Stimulated activated naive CD8-positive, alpha-beta T cell treated with anti-CD3 and anti-CD28 coated beads, Interleukin-15, Interleukin-2, amounts not matched to agents 100 ng/mL and 50 ng/mL, for 24 hours (primary cell): ENCODE measurements at regions not wholly inside any gene's neighbourhood (a gene's known extent, or its start where the extent isn't known, plus 50 kb on each side); places are given as distances from the start of the nearest gene placed in this dataset.
"Not testable (repeated sequence)": the region's sequence is repeated elsewhere in the genome, so short reads cannot be mapped to it uniquely, and the experiment has no call there.

Experiments used
- H3K27ac Mint-ChIP-seq: one replicate; pipeline ENCODE4 v1.8.0; 2021; ENCODE audit warnings: mild to moderate bottlenecking, mixed read lengths
- H3K27me3 Mint-ChIP-seq: one replicate; pipeline ENCODE4 v1.8.0; 2021; ENCODE audit warnings: mixed read lengths
- H3K36me3 Mint-ChIP-seq: one replicate; pipeline ENCODE4 v1.8.0; 2021; ENCODE audit warnings: low read depth, mixed read lengths
- H3K4me1 Mint-ChIP-seq: one replicate; pipeline ENCODE4 v1.8.0; 2021; ENCODE audit warnings: low read depth, mixed read lengths
- H3K4me3 Mint-ChIP-seq: one replicate; pipeline ENCODE4 v1.8.0; 2021; ENCODE audit warnings: mild to moderate bottlenecking, mixed read lengths
- H3K9me3 Mint-ChIP-seq: one replicate; pipeline ENCODE4 v1.8.0; 2021; ENCODE audit warnings: mixed read lengths

- Mint-ChIP-seq H3K27me3 (no peaks in the 10 kb centered on the region), H3K27ac (no peak overlapping the region), H3K36me3 (no peaks in the 10 kb centered on the region), H3K4me1 (no peaks in the 10 kb centered on the region), H3K9me3 (peaks cover 17% of the 10 kb centered on the region), H3K4me3 (no peak overlapping the region)
These were observed 861.9 kb downstream of the CDH18 start for GRCh38 chr5:19125956-19126713.

- Mint-ChIP-seq H3K27ac (no peak overlapping the region), H3K36me3 (no peaks in the 10 kb centered on the region), H3K4me1 (no peaks in the 10 kb centered on the region), H3K27me3 (no peaks in the 10 kb centered on the region), H3K9me3 (peaks cover 10% of the 10 kb centered on the region), H3K4me3 (no peak overlapping the region)
These were observed 847.7 kb downstream of the CDH18 start for GRCh38 chr5:19140276-19140675.

- H3K4me3 Mint-ChIP-seq, H3K4me1 Mint-ChIP-seq, H3K27ac Mint-ChIP-seq, H3K36me3 Mint-ChIP-seq, H3K27me3 Mint-ChIP-seq: not testable (repeated sequence)
- peaks cover 11% of the 10 kb centered on the region for H3K9me3 Mint-ChIP-seq
These were observed 846.0 kb downstream of the CDH18 start for GRCh38 chr5:19141937-19142524.

GRCh38 chr5:19142713-19143414 is 845.1 kb downstream of the CDH18 start:
- not testable (repeated sequence) for H3K4me3 Mint-ChIP-seq, H3K27me3 Mint-ChIP-seq, H3K27ac Mint-ChIP-seq, H3K4me1 Mint-ChIP-seq, H3K36me3 Mint-ChIP-seq
- H3K9me3 Mint-ChIP-seq, result peaks cover 11% of the 10 kb centered on the region

GRCh38 chr5:19143935-19144334 is 844.1 kb downstream of the CDH18 start:
- H3K27ac Mint-ChIP-seq, result no peak overlapping the region
- no peak overlapping the region for H3K4me3 Mint-ChIP-seq
- H3K9me3 Mint-ChIP-seq, result peaks cover 12% of the 10 kb centered on the region
- H3K36me3 Mint-ChIP-seq, result no peaks in the 10 kb centered on the region
- no peaks in the 10 kb centered on the region for H3K4me1 Mint-ChIP-seq
- no peaks in the 10 kb centered on the region for H3K27me3 Mint-ChIP-seq

- peaks cover 8% of the 10 kb centered on the region for H3K9me3 Mint-ChIP-seq
- no peaks in the 10 kb centered on the region for H3K4me1 Mint-ChIP-seq
- H3K36me3 Mint-ChIP-seq, result no peaks in the 10 kb centered on the region
- H3K27me3 Mint-ChIP-seq, result no peaks in the 10 kb centered on the region
- H3K4me3 Mint-ChIP-seq, result no peak overlapping the region
- no peak overlapping the region for H3K27ac Mint-ChIP-seq
These were observed 818.6 kb downstream of the CDH18 start for GRCh38 chr5:19169426-19169825.

- no peak overlapping the region for H3K4me3 Mint-ChIP-seq
- no peaks in the 10 kb centered on the region for H3K4me1 Mint-ChIP-seq
- no peaks in the 10 kb centered on the region for H3K27me3 Mint-ChIP-seq
- peaks cover 3% of the 10 kb centered on the region for H3K9me3 Mint-ChIP-seq
- no peaks in the 10 kb centered on the region for H3K36me3 Mint-ChIP-seq
- H3K27ac Mint-ChIP-seq, result no peak overlapping the region
These were observed 815.0 kb downstream of the CDH18 start for GRCh38 chr5:19172926-19173470.

GRCh38 chr5:19175776-19176570 is 812.0 kb downstream of the CDH18 start:
- H3K36me3 Mint-ChIP-seq, result no peaks in the 10 kb centered on the region
- peaks cover 3% of the 10 kb centered on the region for H3K9me3 Mint-ChIP-seq
- H3K27ac Mint-ChIP-seq, result no peak overlapping the region
- no peak overlapping the region for H3K4me3 Mint-ChIP-seq
- no peaks in the 10 kb centered on the region for H3K4me1 Mint-ChIP-seq
- no peaks in the 10 kb centered on the region for H3K27me3 Mint-ChIP-seq

- no peaks in the 10 kb centered on the region for H3K9me3 Mint-ChIP-seq
- no peaks in the 10 kb centered on the region for H3K27me3 Mint-ChIP-seq
- H3K27ac Mint-ChIP-seq, result no peak overlapping the region
- no peak overlapping the region for H3K4me3 Mint-ChIP-seq
- H3K4me1 Mint-ChIP-seq, result no peaks in the 10 kb centered on the region
- H3K36me3 Mint-ChIP-seq, result no peaks in the 10 kb centered on the region
These were observed 808.4 kb downstream of the CDH18 start for GRCh38 chr5:19179571-19179970.

GRCh38 chr5:19189176-19189575 is 798.8 kb downstream of the CDH18 start:
- H3K9me3 Mint-ChIP-seq, result peaks cover 11% of the 10 kb centered on the region
- no peak overlapping the region for H3K27ac Mint-ChIP-seq
- no peaks in the 10 kb centered on the region for H3K27me3 Mint-ChIP-seq
- H3K4me3 Mint-ChIP-seq, result no peak overlapping the region
- no peaks in the 10 kb centered on the region for H3K4me1 Mint-ChIP-seq
- H3K36me3 Mint-ChIP-seq, result no peaks in the 10 kb centered on the region

- Mint-ChIP-seq H3K27ac (no peak overlapping the region), H3K27me3 (no peaks in the 10 kb centered on the region), H3K4me1 (no peaks in the 10 kb centered on the region)
These were observed 794.4 kb downstream of the CDH18 start for GRCh38 chr5:19193631-19194030.

GRCh38 chr5:19196631-19197030 is 791.4 kb downstream of the CDH18 start:
- Mint-ChIP-seq H3K27me3 (no peaks in the 10 kb centered on the region), H3K36me3 (no peaks in the 10 kb centered on the region), H3K27ac (no peak overlapping the region), H3K4me1 (no peaks in the 10 kb centered on the region), H3K9me3 (peaks cover 7% of the 10 kb centered on the region), H3K4me3 (no peak overlapping the region)

More at GRCh38 chr5:19193631-19194030, 794.4 kb downstream of the CDH18 start:
- H3K9me3 Mint-ChIP-seq, result peaks cover 7% of the 10 kb centered on the region
- no peaks in the 10 kb centered on the region for H3K36me3 Mint-ChIP-seq
- H3K4me3 Mint-ChIP-seq, result no peak overlapping the region

- Mint-ChIP-seq H3K36me3 (no peaks in the 10 kb centered on the region), H3K27ac (no peak overlapping the region), H3K27me3 (no peaks in the 10 kb centered on the region), H3K9me3 (peaks cover 4% of the 10 kb centered on the region), H3K4me1 (no peaks in the 10 kb centered on the region), H3K4me3 (no peak overlapping the region)
These were observed 787.7 kb downstream of the CDH18 start for GRCh38 chr5:19200251-19200650.

- Mint-ChIP-seq H3K27ac (no peak overlapping the region), H3K4me3 (no peak overlapping the region), H3K9me3 (peaks cover 13% of the 10 kb centered on the region), H3K4me1 (no peaks in the 10 kb centered on the region), H3K27me3 (no peaks in the 10 kb centered on the region), H3K36me3 (no peaks in the 10 kb centered on the region)
These were observed 779.6 kb downstream of the CDH18 start for GRCh38 chr5:19208397-19208796.
